Activated T-helper 1 cell treated with anti-CD3 and anti-CD28 coated beads, Interleukin-12 subunit alpha, Interleukin-12 subunit beta, Interleukin-2, Interleukin-4 antibody, amounts not matched to agents 30 ng/mL and 10 ng/mL and 1 ng/mL, durations not matched to agents 14 hours and 24 hours and 36 hours (primary cell): ENCODE measurements at regions not wholly inside any gene's neighbourhood (a gene's known extent, or its start where the extent isn't known, plus 50 kb on each side); places are given as distances from the start of the nearest gene placed in this dataset.
A peak's percentile ranks its signal among the peaks of the same experiment; 100 is the strongest.
"Not testable (repeated sequence)": the region's sequence is repeated elsewhere in the genome, so short reads cannot be mapped to it uniquely, and the experiment has no call there.

Experiments
- DNase-seq: peaks from one replicate; pipeline ENCODE4 v3.0.0; 2021; ENCODE audit warnings: low spot score
- H3K27ac Mint-ChIP-seq: one replicate; pipeline ENCODE4 v1.8.0; 2021; ENCODE audit warnings: mild to moderate bottlenecking, mixed read lengths
- H3K27me3 Mint-ChIP-seq: one replicate; pipeline ENCODE4 v1.8.0; 2022; ENCODE audit warnings: mild to moderate bottlenecking, moderate library complexity, mixed read lengths; ENCODE audit not compliant: insufficient read depth
- H3K36me3 Mint-ChIP-seq: one replicate; pipeline ENCODE4 v1.8.0; 2021; ENCODE audit warnings: low read depth, mixed read lengths
- H3K4me1 Mint-ChIP-seq: one replicate; pipeline ENCODE4 v1.8.0; 2021; ENCODE audit warnings: low read depth, mixed read lengths
- H3K4me3 Mint-ChIP-seq: one replicate; pipeline ENCODE4 v1.8.0; 2021; ENCODE audit warnings: mild to moderate bottlenecking, moderate library complexity, mixed read lengths
- H3K9me3 Mint-ChIP-seq: one replicate; pipeline ENCODE4 v1.8.0; 2021; ENCODE audit warnings: mixed read lengths
- intact Hi-C: fragments of 100-400 bp; cut with micrococcal nuclease; formaldehyde crosslinking; loops from one replicate; pipeline ENCODE4 v1.15.1; 2024

- DNase-seq, result no peak
- H3K4me1 Mint-ChIP-seq, result no peaks in the 10 kb centered on the region
- no peak overlapping the region for H3K4me3 Mint-ChIP-seq
- intact Hi-C loops, result no loop called here
- no peaks in the 10 kb centered on the region for H3K36me3 Mint-ChIP-seq
- peaks cover 3% of the 10 kb centered on the region for H3K27me3 Mint-ChIP-seq
- no peak overlapping the region for H3K27ac Mint-ChIP-seq
- peaks cover 5% of the 10 kb centered on the region for H3K9me3 Mint-ChIP-seq
Observed at GRCh38 chr5:158194561-158194976, 335.6 kb upstream of the CLINT1 start.

DNA sequence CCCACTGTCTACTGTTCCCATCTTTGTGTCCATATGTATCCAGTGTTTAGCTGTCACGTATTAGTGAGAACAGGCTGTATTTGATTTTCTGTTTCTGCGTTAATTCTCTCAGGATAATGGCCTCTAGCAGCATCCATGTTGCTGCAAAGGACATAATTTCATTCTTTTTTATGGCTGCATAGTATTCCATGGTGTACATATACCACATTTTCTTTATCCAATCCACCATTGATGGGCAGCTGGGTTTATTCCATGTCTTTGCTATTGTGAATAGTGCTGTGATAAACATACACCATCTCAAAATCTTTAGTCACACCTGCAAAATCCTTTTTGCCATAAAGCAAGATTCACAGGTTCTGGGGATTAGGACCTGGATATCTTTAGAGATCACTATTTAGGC is 334.4 kb upstream of the CLINT1 start:
- H3K36me3 Mint-ChIP-seq, result not testable (repeated sequence)

DNA sequence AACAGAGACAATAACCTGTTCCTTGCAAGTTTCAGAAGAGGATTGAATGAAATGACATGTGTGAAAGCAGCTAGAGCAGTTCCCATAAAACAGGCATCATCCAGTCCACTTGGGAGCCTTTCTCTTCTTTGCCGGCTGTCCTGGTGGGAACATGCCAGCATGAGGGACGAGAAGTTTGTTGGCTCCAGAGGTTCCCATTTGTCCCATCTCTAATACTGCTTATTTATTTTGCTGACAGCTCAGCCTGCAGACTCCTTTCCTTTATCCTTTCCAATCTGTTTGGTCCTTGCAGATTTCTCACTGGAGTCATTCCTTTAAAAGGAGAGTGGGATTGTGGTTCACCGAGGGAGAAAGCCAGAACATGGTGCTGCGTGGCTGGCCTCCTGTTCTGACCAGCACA is 321.5 kb upstream of the CLINT1 start:
- intact Hi-C loops, result no loop called here
- Mint-ChIP-seq H3K9me3 (no peaks in the 10 kb centered on the region), H3K4me1 (no peaks in the 10 kb centered on the region), H3K27me3 (no peaks in the 10 kb centered on the region), H3K4me3 (no peak overlapping the region), H3K36me3 (no peaks in the 10 kb centered on the region), H3K27ac (no peak overlapping the region)
- no peak for DNase-seq

More for the DNA sequence above, 334.4 kb upstream of the CLINT1 start:
- H3K27ac Mint-ChIP-seq, H3K4me1 Mint-ChIP-seq, DNase-seq, H3K9me3 Mint-ChIP-seq, H3K4me3 Mint-ChIP-seq, intact Hi-C loops, H3K27me3 Mint-ChIP-seq: not testable (repeated sequence)

DNA sequence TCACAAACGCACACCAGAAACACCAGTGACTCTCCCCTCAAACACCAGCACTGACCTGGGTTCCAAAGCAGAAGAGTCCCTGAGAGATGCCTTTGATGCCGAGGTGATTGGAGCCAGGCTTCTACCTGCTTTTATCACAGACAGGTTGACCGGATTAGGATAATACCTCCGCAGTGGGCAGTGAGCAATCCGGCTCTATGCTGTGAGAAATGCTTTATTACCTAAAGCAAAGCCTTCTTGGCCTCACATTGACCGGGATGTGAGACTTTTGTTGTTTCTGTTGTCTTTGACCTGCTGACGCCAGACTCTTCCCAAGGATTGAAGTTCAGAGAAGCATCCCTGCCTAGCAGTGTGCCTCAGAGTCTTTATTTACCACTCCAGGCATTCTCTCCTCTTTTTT is 320.3 kb upstream of the CLINT1 start:
- Mint-ChIP-seq H3K4me1 (no peaks in the 10 kb centered on the region), H3K4me3 (no peak overlapping the region), H3K9me3 (no peaks in the 10 kb centered on the region), H3K27me3 (no peaks in the 10 kb centered on the region), H3K27ac (no peak overlapping the region), H3K36me3 (no peaks in the 10 kb centered on the region)
- intact Hi-C loops, result loop anchor here (5.0 kb wide), 1 partner anchor 518 kb away; no protein-coding TSS in a partner anchor
- DNase-seq, result no peak

GRCh38 chr5:158178535-158178934 is 319.6 kb upstream of the CLINT1 start:
- DNase-seq, result no peak
- intact Hi-C loops, result loop anchor here (5.0 kb wide), 1 partner anchor 519 kb away; no protein-coding TSS in a partner anchor
- Mint-ChIP-seq H3K27ac (no peak overlapping the region), H3K27me3 (no peaks in the 10 kb centered on the region), H3K36me3 (no peaks in the 10 kb centered on the region), H3K4me1 (no peaks in the 10 kb centered on the region), H3K4me3 (no peak overlapping the region), H3K9me3 (no peaks in the 10 kb centered on the region)

DNA sequence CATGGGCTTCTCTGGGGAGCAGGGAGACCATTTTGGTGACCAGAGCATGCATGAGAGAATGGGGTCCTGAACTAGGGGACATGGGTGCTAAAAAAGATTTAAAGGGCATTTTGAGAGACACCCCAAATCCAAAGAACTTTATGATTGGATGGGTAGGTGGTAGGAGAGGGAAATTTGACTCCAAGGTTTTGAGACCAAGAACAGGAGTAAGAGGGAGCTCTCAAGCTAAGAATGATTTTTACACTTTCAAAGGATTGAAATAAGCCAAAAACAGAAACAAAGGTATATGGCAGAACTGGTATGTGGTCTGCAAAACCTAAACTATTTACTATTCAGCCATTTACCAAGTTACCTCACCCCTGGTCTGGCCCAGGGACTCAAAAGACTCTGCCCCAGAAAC is 318.2 kb upstream of the CLINT1 start:
- no peak overlapping the region for H3K27ac Mint-ChIP-seq
- no peaks in the 10 kb centered on the region for H3K4me1 Mint-ChIP-seq
- H3K27me3 Mint-ChIP-seq, result no peaks in the 10 kb centered on the region
- no peak for DNase-seq
- intact Hi-C loops, result loop anchor here (5.0 kb wide), 1 partner anchor 520 kb away; no protein-coding TSS in a partner anchor
- H3K4me3 Mint-ChIP-seq, result no peak overlapping the region
- H3K36me3 Mint-ChIP-seq, result no peaks in the 10 kb centered on the region
- no peaks in the 10 kb centered on the region for H3K9me3 Mint-ChIP-seq

- H3K9me3 Mint-ChIP-seq, result no peaks in the 10 kb centered on the region
- H3K27ac Mint-ChIP-seq, result no peak overlapping the region
- H3K4me3 Mint-ChIP-seq, result no peak overlapping the region
- no peaks in the 10 kb centered on the region for H3K27me3 Mint-ChIP-seq
- H3K36me3 Mint-ChIP-seq, result no peaks in the 10 kb centered on the region
- no peaks in the 10 kb centered on the region for H3K4me1 Mint-ChIP-seq
- no peak for DNase-seq
- intact Hi-C loops, result loop anchor here (5.0 kb wide), 1 partner anchor 521 kb away; no protein-coding TSS in a partner anchor
Observed at GRCh38 chr5:158175934-158176481, 317.1 kb upstream of the CLINT1 start.

DNA sequence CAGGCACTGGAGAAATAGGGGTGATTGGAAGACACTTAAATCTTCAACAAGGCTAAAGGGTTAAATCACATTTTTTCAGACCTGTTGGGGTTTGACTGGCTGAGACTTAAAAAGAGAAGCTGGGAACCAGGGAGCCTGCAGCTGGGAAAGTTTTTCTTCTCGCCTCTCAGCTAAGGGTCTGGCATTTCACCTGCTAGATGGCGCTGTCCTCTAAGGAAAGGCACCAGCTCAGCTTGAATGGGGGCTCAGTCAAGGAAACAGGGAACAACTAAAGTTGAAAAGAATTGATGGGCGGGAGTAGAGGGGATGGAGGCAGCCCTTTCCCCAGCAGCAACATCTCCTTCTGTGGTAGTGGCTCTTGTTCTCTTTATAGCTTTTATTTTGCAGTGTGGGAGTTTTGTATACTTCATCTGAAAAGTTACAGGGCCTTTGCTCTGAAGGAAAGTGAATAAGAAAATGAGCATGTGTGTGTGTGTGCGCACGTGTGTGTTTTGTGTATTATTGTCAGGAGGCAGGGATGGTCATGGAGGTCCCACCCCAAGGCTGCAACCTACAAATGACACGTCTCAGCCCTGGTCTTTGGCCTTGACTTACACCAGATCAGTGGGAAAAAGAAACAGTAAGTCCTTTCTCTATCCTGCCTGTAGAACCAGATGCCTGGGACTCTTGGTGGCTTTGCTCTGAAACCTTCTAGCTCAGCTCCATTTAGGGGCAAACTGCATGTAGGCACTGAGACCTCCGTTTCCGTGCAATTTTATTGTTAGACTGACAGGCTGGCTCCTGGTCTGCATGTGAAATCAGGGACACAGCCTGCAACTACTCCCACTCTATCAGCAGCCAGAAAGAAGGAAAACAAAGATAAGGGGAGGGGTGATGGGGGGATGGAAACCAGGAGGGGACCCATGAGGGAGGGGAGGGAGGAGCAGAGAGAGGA is 316.2 kb upstream of the CLINT1 start:
- DNase-seq, result peak; percentile 14
- Mint-ChIP-seq H3K27me3 (no peaks in the 10 kb centered on the region), H3K27ac (no peak overlapping the region), H3K36me3 (no peaks in the 10 kb centered on the region), H3K4me1 (no peaks in the 10 kb centered on the region), H3K9me3 (no peaks in the 10 kb centered on the region), H3K4me3 (no peak overlapping the region)
- intact Hi-C loops, result loop anchor here (5.0 kb wide), 1 partner anchor 522 kb away; no protein-coding TSS in a partner anchor

GRCh38 chr5:158174026-158174425 is 315.1 kb upstream of the CLINT1 start:
- H3K27ac Mint-ChIP-seq, result no peak overlapping the region
- no peaks in the 10 kb centered on the region for H3K9me3 Mint-ChIP-seq
- DNase-seq, result no peak
- intact Hi-C loops, result no loop called here
- H3K4me3 Mint-ChIP-seq, result no peak overlapping the region
- H3K4me1 Mint-ChIP-seq, result no peaks in the 10 kb centered on the region
- H3K36me3 Mint-ChIP-seq, result no peaks in the 10 kb centered on the region
- H3K27me3 Mint-ChIP-seq, result no peaks in the 10 kb centered on the region

- Mint-ChIP-seq H3K36me3 (no peaks in the 10 kb centered on the region), H3K4me3 (no peak overlapping the region), H3K27ac (no peak overlapping the region), H3K4me1 (no peaks in the 10 kb centered on the region), H3K27me3 (no peaks in the 10 kb centered on the region), H3K9me3 (no peaks in the 10 kb centered on the region)
- no peak for DNase-seq
- intact Hi-C loops, result no loop called here
Observed at GRCh38 chr5:158172005-158172404, 313.1 kb upstream of the CLINT1 start.

GRCh38 chr5:158170534-158170933 is 311.6 kb upstream of the CLINT1 start:
- no peak overlapping the region for H3K4me3 Mint-ChIP-seq
- no peaks in the 10 kb centered on the region for H3K9me3 Mint-ChIP-seq
- intact Hi-C loops, result no loop called here
- H3K27ac Mint-ChIP-seq, result no peak overlapping the region
- no peaks in the 10 kb centered on the region for H3K36me3 Mint-ChIP-seq
- H3K27me3 Mint-ChIP-seq, result peaks cover 2% of the 10 kb centered on the region
- DNase-seq, result no peak
- no peaks in the 10 kb centered on the region for H3K4me1 Mint-ChIP-seq

DNA sequence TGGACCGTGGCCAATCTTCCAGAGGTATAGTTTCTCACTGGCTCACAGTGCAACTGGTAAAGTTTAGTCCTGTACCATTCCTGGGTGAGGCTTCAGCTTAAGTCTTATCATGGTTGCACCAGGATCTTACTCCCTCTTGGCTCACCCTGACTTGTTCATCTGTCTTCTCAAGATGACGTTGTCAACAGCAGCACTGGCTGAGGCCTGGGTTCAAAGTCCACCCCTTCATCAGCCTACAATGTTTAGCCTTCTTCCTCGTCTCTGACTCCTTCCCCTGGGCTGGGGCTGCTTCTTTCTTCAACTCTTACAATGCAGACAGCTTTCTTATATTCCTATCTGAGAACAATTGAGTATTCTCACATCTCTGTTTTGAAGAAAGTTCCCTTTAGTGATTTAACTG is 311.1 kb upstream of the CLINT1 start:
- Mint-ChIP-seq H3K4me1 (no peaks in the 10 kb centered on the region), H3K27ac (no peak overlapping the region), H3K9me3 (no peaks in the 10 kb centered on the region), H3K4me3 (no peak overlapping the region), H3K27me3 (peaks cover 2% of the 10 kb centered on the region), H3K36me3 (no peaks in the 10 kb centered on the region)
- no peak for DNase-seq
- intact Hi-C loops, result no loop called here

DNA sequence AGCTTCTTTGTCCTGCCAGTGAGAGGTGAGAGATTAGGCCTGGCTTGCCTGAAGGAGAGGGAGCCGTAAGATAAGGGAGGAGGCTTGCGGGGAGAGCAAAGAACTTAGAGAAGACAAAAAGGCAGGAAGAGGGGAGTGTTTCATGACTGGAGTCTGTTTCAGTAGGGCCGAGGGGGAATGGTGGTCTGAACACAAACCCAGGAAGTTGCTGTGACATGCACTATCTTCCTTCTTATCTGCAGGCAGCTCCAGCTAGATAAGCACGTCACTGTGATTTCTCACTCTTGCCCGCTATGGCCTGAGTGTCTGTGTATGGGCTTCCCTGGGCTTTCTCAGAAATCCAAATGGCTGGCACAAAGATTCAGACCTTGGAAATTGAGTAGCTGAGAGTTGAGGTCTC is 307.5 kb upstream of the CLINT1 start:
- Mint-ChIP-seq H3K27ac (no peak overlapping the region), H3K4me1 (no peaks in the 10 kb centered on the region), H3K36me3 (no peaks in the 10 kb centered on the region), H3K27me3 (peaks cover 6% of the 10 kb centered on the region), H3K4me3 (no peak overlapping the region), H3K9me3 (no peaks in the 10 kb centered on the region)
- intact Hi-C loops, result no loop called here
- DNase-seq, result no peak
